ENCODE measurements at regions not wholly inside any gene's neighbourhood (a gene's known extent, or its start where the extent isn't known, plus 50 kb on each side); places are given as distances from the start of the nearest gene placed in this dataset.

DNA sequence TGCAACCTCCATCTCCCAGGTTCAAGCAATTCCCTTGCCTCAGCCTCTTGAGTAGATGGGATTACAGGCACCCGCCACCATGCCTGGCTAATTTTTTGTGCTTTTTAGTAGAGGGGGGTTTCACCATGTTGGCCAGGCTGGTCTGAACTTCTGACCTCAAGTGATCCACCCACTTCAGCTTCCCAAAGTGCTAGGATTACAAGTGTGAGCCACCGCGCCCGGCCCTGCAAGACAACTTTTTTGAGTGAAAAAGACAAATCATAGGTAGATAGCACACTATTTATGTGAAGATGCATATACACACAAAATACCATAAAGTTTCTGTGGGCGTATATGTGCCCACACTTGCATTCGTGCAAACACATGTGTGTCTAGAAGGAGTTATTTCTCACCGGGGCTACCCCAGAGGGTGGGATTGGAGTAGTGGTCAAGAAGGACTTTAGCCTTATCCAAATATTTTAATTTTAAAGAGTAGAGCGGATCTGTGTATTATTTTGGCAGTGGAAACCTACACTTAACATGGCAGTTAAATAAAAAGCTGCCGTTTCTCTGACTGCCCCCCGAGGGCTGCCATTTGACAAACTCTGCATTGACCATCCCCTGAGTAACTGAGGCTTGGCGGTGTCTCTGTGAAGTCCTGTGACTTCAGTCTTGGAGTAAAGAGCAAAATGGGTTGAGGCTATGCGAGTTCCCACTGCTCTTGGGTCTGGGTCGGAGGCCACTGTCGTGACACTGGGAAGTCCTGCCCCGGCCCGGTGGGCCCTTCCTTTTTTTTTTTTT is 93.4 kb upstream of the PTCH1 start:
- DNase-seq: no peak

DNA sequence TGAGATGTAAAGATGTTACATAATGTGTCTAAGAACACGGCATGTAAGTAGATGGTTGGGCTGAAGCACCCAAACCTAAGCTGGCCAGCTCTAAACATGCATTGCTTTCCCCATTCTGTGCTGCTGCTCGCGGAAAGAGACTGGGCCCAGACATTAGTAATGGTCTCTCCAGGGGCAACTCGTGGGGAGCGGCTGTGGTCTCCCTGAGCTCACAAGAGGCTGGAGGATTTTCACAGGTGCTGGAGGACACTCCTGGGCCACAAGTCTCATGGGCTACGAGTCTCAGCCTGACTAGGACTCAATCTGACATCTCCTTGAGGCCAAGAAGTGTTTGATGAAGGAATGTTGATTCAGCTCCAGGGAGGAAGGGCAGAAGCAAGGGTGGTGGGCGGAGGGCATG is 92.7 kb upstream of the PTCH1 start:
- no peak for DNase-seq

DNA sequence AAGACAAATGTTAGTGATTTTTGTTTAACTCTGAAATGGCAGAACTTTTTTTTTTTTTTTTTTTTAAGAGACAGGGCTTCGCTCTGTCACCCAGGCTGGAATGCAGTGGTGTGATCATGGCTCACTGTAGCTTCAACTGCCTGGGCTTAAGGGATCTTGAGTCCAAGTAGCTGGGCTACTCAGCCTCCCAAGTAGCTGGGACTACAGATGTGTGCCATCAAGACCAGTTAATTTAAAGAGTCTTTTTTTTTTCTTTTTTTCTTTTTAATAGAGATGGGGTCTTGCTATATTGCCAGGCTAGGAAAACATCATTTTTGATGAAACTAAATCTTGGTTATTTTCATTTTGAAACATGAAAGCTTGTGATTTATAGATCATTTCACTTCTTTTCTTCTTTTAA is 91.6 kb upstream of the PTCH1 start:
- no peak for DNase-seq

DNA sequence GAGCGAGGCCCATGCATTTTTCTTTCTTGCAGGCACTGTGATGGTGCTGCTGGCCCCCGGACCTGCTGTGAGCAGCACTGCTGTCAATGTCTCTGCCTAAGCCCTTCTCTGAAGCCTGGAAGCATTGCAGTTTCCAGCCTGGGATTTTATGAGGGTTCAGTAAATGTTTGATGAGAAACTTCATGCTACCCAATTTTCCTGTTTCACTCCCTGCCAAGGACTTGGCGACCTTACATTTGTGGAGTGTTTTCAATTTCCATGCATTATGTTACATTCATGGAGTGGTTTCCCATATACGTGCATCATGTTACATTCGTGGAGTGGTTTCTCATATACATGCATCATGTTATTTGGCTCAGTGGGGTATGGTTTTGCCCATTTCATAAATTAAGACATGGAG is 90.7 kb upstream of the PTCH1 start:
- no peak for DNase-seq

DNA sequence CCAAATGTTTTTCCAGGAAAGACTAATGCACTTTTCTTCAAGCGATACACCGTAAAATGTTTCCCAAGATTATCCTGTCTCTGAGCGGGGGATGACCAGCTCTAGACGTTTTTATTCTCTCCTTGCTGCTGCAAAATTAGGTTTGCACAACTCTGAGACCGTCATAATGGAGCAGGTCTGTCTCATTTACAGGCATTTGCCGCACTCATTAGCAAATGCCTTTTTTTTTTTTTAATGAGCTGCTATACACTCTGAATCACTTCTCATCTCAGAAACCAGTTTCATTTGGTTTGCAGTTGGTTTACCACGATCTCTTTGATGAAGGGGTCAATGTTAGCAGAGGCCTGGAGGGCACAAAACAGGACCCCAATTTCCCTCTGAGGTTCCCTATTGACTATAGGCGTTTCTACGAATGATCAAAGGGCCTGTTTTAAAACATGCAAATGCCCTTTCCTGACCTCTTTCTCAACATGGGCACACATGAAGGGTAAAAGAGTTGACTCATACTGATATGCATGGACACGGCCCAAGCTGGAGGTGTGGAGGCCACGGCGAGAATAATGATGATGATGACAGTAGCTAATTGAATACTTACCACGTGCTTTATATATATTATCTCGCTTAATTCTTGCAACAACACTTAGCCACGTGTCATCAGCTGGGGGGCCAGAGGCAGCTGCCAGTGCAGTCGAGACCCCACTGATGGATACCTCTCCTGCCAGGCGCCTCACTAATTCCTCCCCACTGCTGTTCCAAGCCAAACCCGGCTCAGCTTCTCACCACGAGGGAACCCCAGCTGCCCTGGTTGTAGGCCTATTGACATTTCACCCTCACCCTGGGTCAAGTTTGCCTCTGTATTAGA is 89.9 kb upstream of the PTCH1 start:
- DNase-seq: no peak

DNA sequence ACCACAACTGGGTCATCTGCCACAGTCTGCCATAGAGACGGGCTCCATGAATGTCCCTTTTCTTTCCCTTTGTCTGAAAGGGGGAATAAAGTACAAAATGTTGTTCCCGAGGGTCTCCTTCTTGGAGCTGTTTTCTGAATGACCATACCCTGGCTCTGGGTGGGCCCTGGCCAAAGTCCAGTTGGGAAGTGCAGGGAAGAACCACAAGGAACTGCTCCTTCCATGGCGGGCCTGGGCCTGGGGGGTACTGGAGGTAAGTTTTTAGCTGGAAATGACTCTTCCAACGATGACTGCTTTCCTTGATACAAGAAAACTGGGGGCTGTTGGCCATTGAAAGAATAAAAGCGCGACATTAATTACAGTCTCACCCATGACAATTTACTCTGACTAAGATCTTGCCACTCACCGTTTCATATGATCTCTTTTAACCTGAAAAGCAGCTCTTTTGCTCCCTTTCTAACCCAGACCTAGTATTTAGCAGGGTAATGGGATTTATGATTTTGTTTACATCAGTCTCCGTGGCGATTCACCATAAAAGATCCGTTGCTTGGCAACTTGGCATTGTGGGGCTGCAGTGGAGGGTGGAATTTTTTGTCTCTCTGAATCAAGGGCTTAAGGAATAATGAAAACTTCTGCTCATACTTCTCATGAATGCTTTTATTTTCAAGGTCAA is 89.2 kb upstream of the PTCH1 start:
- DNase-seq: no peak

DNA sequence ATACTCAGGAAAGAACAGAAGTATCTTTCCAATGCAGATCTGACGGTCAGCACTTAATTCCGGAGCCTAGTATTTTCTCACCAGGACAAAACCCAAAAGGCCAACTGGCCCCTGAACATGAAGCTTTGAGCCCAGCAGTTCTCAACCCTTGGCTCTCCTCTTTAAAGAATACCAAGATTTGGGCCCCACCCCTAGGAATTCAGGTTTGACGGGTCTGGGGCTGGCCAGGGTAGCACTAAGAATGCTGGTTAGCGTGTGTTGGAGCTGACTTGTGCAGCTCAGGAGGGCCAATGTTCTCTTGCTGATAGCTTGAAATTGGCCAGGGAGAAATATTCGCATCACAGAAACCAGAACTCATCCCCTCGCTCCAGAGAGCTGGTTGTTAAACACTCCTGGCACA is 88.3 kb upstream of the PTCH1 start:
- no peak for DNase-seq

DNA sequence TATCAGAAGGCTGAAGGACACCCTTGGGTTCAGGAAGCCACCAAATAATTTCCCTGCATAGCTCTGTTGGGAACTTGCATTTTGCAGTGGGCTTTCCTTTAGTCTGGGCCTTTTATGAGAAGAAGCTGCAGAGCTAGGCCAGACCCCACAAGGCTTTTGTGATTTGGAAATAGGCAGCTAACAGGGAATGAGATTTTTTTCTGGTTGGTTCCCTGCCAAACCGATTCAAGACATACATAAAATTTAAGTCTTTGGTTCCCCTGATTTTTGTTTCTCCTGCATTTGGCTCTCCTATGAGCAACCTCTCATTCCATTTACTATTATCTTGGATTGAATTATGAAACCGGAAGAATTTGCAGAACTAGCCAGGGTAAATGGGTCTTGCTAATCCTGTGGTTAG is 81.5 kb upstream of the PTCH1 start:
- no peak for DNase-seq

DNA sequence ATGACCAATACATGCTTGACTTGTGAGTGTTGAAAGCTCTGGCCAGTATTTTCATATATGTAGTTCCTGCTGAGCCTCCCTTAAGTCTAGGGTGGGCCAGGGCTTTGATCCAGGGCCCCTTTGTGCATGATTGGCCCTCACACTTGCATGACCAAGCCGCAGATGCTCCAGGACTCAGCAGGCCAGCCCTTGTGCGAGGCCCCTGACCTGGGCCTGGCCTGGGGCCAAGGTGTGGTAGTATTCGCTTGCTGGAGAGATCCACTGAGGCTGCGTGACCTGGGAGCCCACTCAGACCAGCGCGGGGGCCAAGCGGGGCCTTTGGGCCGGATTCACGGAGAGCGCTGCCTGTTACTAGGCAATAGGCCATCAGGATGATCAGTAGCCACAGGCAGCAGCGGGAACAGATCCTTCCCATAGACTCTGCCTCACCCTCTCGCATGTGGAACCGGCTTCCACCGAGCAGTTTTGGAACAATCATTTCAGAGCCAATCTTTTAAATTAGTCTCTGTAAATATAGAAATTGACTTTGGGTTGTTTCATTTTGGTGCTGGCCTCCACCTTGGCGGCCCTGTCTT is 79.0 kb upstream of the PTCH1 start:
- no peak for DNase-seq

DNA sequence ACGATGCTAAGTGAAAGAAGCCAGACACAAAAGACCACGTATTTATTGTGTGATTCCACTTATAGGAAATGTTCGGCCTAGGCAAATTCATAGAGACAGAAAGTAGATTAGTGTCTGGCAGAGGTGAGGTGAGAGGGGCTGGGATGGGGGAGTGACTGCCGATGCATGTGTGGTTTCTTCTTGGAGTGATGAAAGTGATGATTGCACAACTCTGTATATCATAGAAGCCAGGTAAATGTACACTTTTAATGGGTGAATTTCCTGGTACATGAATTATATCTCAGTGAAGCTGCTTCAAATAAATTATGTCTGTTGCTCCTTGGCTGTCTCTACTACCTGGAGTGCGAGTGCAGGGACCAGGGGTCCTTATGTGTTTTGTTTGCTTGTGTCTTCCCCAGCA is 76.2 kb upstream of the PTCH1 start:
- no peak for DNase-seq

DNA sequence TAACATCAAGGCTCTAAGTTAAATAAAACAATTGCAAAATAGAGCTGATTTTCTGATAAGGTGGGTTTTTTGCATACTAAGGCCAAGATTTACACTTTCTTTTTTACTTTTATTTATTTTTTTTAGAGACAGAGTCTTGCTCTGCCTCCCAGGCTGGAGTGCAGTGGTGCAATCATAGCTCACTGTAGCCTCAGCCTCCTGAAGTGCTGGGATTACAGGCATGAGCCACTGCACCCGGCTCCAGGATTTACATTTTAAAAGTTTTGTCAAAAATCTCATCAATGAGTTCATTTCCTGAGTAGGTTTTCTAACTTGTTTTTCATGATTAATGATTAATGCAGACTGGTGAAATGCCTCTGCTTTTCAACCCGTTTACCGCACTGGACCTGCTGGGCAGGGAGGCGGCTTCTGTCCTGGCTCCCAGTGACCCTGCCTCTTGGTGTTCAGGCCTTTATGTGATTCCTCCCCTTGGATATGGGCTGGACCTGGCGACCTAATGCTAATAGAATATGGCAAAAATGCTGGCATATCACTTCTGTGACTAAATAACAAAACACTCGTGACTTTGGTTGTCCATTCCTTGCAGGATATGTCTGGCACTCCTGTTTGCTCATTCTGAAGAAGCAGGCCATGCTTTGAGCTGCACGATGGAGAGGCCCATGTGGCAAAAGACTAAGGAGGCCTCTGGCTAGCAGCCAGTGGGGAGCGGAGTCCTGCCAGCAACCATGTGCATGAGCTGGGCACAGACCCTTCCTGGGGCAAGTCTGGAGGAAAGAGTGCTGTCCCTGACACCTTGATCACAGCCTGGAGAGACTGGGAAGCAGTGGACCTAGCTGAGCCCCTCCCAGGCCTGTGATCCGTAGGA is 72.2 kb upstream of the PTCH1 start:
- no peak for DNase-seq

DNA sequence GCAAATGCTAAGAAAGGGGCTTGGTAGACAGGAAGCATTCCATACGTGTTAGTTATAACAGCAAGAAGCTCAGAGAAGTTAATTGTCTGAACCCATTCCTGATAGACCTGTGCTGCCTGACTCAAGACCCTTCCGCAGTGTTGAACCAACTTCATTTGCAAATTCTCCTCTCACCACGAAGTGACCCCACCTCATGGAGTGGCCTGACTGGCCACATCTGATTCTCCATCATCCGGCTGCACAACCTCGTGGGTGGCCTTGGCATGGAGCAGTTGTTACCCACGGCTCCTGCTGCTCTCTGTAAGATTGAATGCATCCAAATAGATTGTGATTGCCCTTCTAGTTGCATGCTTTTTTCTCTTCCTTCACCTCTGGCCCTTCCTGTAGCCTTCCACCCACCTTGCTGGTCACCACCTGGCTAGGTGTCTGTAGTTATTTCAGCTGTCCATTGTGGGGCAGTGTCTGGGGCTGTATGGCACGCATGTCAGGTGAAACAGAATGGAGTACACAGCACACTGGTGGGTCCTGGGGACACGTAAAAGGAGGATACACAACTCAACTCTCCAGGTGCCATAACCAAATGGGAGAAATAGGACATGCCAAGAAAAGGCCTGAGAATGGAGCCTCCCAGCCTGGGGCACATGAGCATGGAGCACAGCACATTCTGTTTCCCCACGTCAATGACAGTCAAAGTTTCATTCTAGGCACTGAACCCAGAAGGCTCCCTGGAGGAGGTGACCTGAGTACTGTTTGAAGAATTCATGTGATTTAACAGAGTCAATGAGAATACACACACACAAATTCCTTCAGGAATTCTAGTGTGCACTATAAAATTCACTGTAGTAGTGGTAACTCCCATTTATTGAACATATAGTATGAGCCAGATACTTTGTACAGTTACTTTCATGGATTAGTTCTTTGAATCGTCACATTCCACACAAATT is 70.5 kb upstream of the PTCH1 start:
- no peak for DNase-seq

DNA sequence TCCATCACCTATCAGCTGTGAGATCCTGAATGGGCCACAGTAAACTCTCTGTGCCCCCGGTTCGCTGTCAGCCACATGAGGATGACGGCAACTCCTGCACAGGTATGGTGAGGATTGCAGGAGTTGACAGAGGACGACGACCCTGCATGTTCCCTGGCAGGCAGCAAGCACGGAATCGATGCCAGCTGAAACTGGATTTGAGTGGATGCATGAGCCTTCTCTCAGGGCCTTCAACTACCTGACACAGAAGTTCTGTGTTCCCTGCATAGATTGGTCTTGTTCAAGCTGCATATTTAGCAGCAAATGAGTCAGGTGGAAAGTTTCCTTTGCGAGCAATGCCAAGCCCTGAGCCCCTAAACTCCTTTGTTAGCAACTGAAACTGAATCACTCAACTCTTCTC is 69.6 kb upstream of the PTCH1 start:
- no peak for DNase-seq

DNA sequence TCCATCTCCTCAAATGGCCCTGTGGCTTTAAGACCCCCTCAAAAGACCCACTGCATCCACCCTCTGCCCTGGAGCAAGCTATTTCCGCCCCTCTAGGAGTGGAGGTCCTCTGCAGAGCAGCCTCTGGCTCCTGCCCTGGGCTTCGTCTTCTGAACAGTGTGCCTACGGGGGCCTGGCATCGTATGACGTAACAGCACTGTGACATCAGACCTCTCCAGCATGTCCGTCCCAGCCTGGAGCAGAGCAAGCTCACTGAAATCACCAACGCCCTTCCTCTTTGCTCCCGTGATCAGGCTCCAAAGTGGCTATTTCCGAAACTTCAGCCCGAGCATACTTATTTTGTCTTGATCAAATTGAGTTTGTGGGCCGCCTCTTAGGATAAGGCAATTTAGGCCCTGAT is 69.1 kb upstream of the PTCH1 start:
- DNase-seq: no peak

DNA sequence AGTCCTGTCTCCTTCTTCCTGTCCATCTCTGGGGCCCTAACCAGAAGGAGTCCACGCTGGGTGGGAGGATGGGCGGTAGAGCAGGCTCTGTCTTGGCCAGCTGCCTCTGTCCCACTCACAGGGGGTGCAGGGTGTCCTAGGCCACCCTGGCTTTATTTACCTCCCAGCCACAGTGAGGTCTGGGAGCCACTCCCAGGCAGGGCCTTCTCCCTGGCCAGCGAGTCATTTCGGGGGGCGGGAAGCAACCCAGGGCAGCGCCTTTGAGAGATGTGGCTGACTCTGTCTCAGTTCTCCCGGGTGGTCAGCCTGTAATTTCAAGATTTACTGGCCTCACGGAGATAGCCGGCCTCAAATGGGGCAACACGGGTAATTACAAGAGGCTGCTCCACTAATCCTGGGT is 67.4 kb upstream of the PTCH1 start:
- DNase-seq: no peak

DNA sequence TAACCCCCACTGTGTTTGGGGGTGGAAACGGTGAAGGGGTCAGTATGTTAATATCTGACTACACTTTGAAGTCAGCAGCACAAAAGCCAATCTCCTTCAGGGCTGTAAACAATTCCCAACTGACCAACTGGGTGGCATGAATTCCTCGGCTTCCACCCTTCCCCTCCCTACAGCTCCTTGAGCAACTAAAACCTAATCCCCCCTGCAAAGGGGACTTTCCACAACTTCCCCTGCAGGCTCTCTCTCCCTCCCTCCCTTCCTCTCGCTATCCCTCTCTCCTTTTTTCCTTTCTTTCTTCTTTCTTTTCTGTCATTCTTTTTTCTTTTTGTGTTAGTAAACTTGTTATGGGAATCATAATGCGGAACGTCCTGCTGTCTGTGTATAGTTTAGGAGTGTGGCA is 65.1 kb upstream of the PTCH1 start:
- DNase-seq: no peak

DNA sequence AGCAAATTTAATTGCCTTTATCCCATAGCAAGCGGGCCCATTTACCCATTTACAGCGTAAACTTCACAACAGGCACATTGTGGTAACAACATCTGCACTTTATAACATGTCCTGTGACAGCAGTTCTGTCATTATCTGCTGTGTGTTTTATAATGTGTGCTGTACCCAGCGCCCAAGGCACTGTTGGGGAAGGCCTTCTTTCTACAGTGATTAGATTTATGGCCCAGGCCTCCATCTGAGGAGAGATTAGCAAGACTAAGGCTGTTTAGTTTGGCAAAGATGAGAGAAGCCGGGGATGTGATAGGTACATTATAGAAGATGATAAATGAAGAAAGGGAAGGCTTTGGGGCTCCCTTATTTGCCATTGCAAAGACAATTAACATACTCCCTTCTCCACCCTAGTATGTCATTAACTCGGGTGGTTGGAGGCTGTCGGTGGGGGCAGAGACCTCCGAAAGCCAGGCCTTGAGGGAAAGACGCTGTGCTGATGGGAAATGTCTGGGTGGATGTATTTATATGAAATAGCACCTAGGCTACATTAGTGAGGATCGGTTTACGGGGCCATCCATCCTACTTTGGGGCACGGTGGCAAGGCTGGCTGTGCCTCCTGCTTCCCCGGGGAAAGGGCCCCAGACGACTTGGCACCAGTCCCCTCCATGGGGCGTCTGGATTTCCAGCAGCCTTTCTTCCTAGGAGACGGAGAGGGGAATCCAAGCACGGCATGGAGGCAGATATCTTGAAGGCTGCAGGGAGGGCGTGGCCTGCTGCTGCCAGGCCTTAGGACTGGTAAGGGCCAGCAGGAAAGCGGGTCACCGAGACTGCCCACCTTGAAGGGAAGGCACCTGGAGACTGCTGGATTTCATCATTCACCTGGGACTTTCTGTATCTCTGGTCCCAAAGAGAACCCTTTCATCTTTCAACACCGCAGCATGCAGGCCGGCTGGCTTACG is 64.3 kb upstream of the PTCH1 start:
- DNase-seq: no peak

DNA sequence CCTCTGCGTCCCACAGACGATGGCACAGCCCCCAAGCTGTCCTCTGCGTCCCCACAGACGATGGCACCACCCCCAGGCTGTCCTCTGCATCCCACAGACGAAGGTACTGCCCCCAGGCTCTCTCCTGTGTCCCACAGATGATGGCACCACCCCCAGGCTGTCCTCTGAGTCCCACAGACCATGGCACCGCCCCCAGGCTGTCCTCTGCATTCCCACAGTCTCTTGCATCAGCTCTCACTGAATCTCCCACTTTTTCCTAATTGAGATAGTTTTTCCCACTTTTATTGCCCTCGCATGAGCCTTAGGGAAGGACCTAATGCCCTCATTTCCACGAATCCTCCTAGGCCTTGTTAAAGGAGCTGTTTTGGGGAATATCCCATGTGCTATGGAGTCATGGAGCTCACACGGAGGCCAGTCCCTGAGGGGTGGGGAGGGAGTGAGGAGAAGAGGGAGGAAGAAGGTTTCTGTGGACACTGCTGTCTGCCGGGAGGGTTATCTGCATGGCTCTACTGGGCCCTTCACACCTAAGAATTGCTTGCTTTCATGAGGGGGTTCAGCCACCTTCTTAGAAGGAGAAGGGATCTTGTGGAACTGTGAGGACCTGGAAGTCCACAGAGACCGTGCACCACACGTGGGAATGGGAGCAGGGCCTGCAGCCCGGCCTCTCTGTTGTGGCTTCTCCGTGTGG is 58.2 kb upstream of the PTCH1 start:
- no peak for DNase-seq

DNA sequence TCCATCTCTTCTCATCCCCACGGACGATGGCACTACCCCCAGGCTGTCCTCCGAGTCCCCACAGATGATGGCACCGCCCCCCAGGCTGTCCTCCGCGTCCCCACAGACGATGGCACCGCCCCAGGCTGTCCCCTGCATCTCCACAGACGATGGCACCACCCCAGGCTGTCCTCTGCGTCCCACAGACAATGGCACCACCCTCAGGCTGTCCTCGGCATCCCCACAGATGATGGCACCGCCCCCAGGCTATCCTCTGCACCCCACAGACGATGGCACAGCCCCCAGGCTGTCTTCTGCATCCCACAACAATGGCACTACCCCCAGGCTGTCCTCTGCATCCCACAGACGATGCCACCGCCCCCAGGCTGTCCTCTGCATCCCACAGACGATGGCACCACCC is 57.4 kb upstream of the PTCH1 start:
- peak; percentile 46 for DNase-seq

DNA sequence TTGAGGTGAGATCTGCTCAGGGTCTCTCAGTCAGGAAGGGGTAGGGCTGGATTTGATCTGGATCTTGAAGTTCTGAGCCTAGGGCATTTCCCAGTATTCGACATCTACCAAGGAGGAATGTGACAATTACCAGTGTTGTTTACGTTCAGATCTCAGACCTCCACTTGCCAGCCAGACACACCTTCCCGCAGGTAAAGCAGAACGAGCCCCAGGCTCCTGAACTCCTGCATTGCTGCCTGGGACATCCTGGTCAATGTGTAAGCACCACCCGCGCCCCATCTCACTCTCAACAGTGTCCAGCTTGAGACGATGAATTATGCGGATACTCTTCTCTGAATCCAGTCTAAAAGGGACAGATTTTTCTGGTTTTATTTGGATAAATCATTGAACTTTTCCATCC is 56.7 kb upstream of the PTCH1 start:
- no peak for DNase-seq

Measured in CD4-positive, alpha-beta T cell treated with Interleukin-21 for 1 hour (primary cell).